ENCODE measurements at regions not wholly inside any gene's neighbourhood (a gene's known extent, or its start where the extent isn't known, plus 50 kb on each side); places are given as distances from the start of the nearest gene placed in this dataset.

DNA sequence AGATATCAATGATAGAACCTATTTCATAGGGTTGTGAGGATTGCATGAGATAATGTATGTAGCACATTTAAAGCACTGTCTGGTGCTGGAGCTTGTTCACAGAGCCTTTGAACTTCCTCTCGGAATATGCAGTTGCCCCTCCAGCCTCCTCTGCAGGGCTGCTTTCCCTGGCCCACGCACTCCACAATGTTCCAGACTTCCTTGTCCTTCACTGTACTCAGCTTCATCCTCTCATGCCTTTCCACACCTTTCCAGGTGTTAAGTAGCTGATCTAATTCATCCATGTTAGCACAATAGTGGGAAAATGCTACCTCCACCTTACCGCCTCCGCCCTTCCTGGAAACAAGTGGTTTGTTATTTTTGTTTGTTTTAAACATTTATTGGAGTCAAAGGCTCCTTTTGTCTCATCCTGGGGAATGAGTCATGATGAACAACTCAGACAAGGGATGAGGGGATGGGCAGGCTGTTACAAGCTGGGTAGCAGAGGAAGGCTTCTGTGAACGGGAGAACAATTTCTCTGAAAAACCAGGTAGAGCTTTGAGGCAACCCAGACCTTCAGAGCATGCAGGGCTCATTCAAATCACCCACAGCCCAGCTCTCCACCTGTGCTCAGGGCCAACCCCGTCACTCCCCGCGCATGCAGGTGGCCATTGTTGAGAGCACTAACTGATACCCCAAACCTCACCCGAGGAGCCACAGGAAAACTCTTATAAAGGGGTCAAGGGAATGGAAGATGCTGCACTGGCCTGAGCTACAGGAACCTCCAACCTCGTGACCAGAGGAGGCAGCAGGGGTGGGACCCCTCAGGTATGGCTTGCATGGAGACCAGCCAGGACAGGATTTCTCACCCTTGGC lies 84.9 kb upstream of the TBL1X start:
- H3K18ac ChIP-seq (ENCODE audit: low read length) = no peak overlapping the region
- H3K4me2 ChIP-seq (ENCODE audit: low read length) = no peak overlapping the region
- H4K5ac ChIP-seq (ENCODE audit: low read length) = no peak overlapping the region
- H3K79me1 ChIP-seq (ENCODE audit: low read length) = no peaks in the 10 kb centered on the region
- H3K4me1 ChIP-seq (ENCODE audit: control insufficient read depth, low read depth, low read length) = no peaks in the 10 kb centered on the region
- no peak overlapping the region for H2AK5ac ChIP-seq (ENCODE audit: low read length)
- no CpG with 5 or more reads among the region's 10 CpGs for WGBS (ENCODE audit: extremely low coverage, insufficient coverage, low lambda C conversion rate)
- H2BK5ac ChIP-seq (ENCODE audit: low read length) = no peak overlapping the region
- DNase-seq = no peak
- no peaks in the 10 kb centered on the region for H3K79me2 ChIP-seq (ENCODE audit: control insufficient read depth, insufficient read depth, low read length)
- no peaks in the 10 kb centered on the region for H3K27me3 ChIP-seq (ENCODE audit: insufficient read depth, low read length, poor library complexity)
- no peak overlapping the region for H2BK15ac ChIP-seq (replicated peaks; ENCODE audit: low read depth)
- H3K23ac ChIP-seq (ENCODE audit: low read length) = no peak overlapping the region
- no peak overlapping the region for H3K27ac ChIP-seq (ENCODE audit: low read depth, low read length)
- no peak overlapping the region for H3K9ac ChIP-seq (ENCODE audit: low read length)
- no peak overlapping the region for H3K4me3 ChIP-seq (ENCODE audit: low read length)
- no peak overlapping the region for H2BK120ac ChIP-seq (ENCODE audit: low read depth, low read length)
- no peak overlapping the region for H3K56ac ChIP-seq (ENCODE audit: low read length)
- no peak overlapping the region for H4K8ac ChIP-seq (ENCODE audit: low read depth, low read length)
- no peak overlapping the region for H3K4ac ChIP-seq (ENCODE audit: low read depth, low read length)
- H3K36me3 ChIP-seq (ENCODE audit: control insufficient read depth, insufficient read depth, low read length) = no peaks in the 10 kb centered on the region

DNA sequence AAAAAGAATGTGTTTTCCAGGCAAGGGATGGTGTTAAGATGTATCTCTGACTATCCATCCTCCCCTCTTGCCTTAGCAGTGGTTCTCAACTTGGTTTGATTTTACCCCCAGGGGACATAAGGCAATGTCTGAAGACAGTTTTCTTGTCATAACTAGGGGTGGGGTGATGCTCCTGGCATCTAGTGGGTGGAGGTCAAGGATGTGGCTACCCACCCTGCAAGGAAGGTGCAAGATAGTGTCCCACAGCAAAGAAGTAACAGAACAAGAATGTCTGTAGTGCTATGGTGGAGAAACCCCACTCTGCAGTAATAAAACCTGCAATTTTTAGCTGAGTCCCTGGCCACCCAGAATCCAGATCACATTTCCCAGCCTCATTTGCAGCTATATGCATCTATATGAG lies 81.2 kb upstream of the TBL1X start:
- Histone ChIP-seq H3K9ac (ENCODE audit: low read length) (no peak overlapping the region), H3K4me3 (ENCODE audit: low read length) (no peak overlapping the region), H2BK5ac (ENCODE audit: low read length) (no peak overlapping the region), H2BK120ac (ENCODE audit: low read depth, low read length) (no peak overlapping the region), H3K79me1 (ENCODE audit: low read length) (no peaks in the 10 kb centered on the region), H3K79me2 (ENCODE audit: control insufficient read depth, insufficient read depth, low read length) (no peaks in the 10 kb centered on the region), H3K18ac (ENCODE audit: low read length) (no peak overlapping the region), H3K23ac (ENCODE audit: low read length) (no peak overlapping the region), H3K56ac (ENCODE audit: low read length) (no peak overlapping the region), H3K36me3 (ENCODE audit: control insufficient read depth, insufficient read depth, low read length) (no peaks in the 10 kb centered on the region), H3K4me1 (ENCODE audit: control insufficient read depth, low read depth, low read length) (no peaks in the 10 kb centered on the region), H2AK5ac (ENCODE audit: low read length) (no peak overlapping the region), H3K27ac (ENCODE audit: low read depth, low read length) (no peak overlapping the region), H4K5ac (ENCODE audit: low read length) (no peak overlapping the region), H3K4me2 (ENCODE audit: low read length) (no peak overlapping the region), H3K27me3 (ENCODE audit: insufficient read depth, low read length, poor library complexity) (no peaks in the 10 kb centered on the region), H4K8ac (ENCODE audit: low read depth, low read length) (no peak overlapping the region), H2BK15ac (replicated peaks; ENCODE audit: low read depth) (no peak overlapping the region), H3K4ac (ENCODE audit: low read depth, low read length) (no peak overlapping the region)
- DNase-seq = no peak

DNA sequence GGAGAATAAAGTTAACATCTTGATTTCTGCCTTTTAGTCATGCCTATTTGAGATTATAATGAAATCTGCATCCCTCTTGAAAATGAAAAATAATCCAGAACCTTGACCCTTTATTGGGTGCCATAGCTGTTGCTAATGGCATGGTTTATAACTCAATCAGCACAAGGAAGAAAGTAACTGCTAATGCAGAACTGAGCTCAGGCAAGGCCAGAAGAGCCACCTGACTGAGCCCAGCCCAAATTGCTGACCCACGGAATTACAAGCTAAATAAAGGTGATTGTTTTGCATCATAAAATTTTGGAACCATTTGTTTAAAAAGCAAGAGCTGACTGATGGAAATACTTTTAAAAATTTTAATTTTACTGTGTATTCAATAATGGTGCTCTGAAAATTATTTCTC lies 76.4 kb upstream of the TBL1X start:
- no peak overlapping the region for H4K8ac ChIP-seq (ENCODE audit: low read depth, low read length)
- H3K4ac ChIP-seq (ENCODE audit: low read depth, low read length) = no peak overlapping the region
- H3K9ac ChIP-seq (ENCODE audit: low read length) = no peak overlapping the region
- H3K4me3 ChIP-seq (ENCODE audit: low read length) = no peak overlapping the region
- H3K36me3 ChIP-seq (ENCODE audit: control insufficient read depth, insufficient read depth, low read length) = no peaks in the 10 kb centered on the region
- H3K27ac ChIP-seq (ENCODE audit: low read depth, low read length) = no peak overlapping the region
- no peak overlapping the region for H4K5ac ChIP-seq (ENCODE audit: low read length)
- H3K4me2 ChIP-seq (ENCODE audit: low read length) = no peak overlapping the region
- no peaks in the 10 kb centered on the region for H3K79me2 ChIP-seq (ENCODE audit: control insufficient read depth, insufficient read depth, low read length)
- H2BK5ac ChIP-seq (ENCODE audit: low read length) = no peak overlapping the region
- H2AK5ac ChIP-seq (ENCODE audit: low read length) = no peak overlapping the region
- H3K56ac ChIP-seq (ENCODE audit: low read length) = no peak overlapping the region
- no peak overlapping the region for H2BK120ac ChIP-seq (ENCODE audit: low read depth, low read length)
- H3K79me1 ChIP-seq (ENCODE audit: low read length) = no peaks in the 10 kb centered on the region
- whole genome bisulfite sequencing (ENCODE audit: extremely low coverage, insufficient coverage, low lambda C conversion rate) = no CpG with 5 or more reads among the region's 1 CpG
- no peak for DNase-seq
- no peaks in the 10 kb centered on the region for H3K4me1 ChIP-seq (ENCODE audit: control insufficient read depth, low read depth, low read length)
- H3K23ac ChIP-seq (ENCODE audit: low read length) = no peak overlapping the region
- no peak overlapping the region for H3K18ac ChIP-seq (ENCODE audit: low read length)
- H2BK15ac ChIP-seq (replicated peaks; ENCODE audit: low read depth) = no peak overlapping the region
- H3K27me3 ChIP-seq (ENCODE audit: insufficient read depth, low read length, poor library complexity) = no peaks in the 10 kb centered on the region

DNA sequence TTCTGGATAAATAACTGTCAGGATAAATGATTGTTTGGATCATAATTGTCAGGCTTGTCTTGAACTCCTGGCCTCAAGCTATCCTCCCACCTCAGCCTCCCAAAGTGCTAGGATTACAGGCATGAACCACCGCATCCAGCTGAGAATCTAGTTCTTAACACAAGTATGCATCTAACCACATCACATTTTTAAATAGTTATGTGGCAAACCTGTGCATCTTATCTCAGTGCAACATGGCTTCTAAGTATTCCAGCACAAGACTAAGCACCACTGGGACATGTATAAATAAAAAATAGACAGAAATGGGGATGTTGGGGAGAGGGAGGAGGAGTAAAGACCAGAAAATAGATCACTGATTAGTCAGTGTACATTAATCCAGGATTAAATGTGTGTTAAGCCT lies 74.7 kb upstream of the TBL1X start:
- Histone ChIP-seq H3K27ac (ENCODE audit: low read depth, low read length) (no peak overlapping the region), H3K79me1 (ENCODE audit: low read length) (no peaks in the 10 kb centered on the region), H3K56ac (ENCODE audit: low read length) (no peak overlapping the region), H4K5ac (ENCODE audit: low read length) (no peak overlapping the region), H2BK5ac (ENCODE audit: low read length) (no peak overlapping the region), H3K79me2 (ENCODE audit: control insufficient read depth, insufficient read depth, low read length) (no peaks in the 10 kb centered on the region), H3K27me3 (ENCODE audit: insufficient read depth, low read length, poor library complexity) (no peaks in the 10 kb centered on the region), H3K36me3 (ENCODE audit: control insufficient read depth, insufficient read depth, low read length) (no peaks in the 10 kb centered on the region), H3K18ac (ENCODE audit: low read length) (no peak overlapping the region), H3K4me2 (ENCODE audit: low read length) (no peak overlapping the region), H3K4ac (ENCODE audit: low read depth, low read length) (no peak overlapping the region), H2BK120ac (ENCODE audit: low read depth, low read length) (no peak overlapping the region), H3K4me1 (ENCODE audit: control insufficient read depth, low read depth, low read length) (no peaks in the 10 kb centered on the region), H2BK15ac (replicated peaks; ENCODE audit: low read depth) (no peak overlapping the region), H3K9ac (ENCODE audit: low read length) (no peak overlapping the region), H3K23ac (ENCODE audit: low read length) (no peak overlapping the region), H4K8ac (ENCODE audit: low read depth, low read length) (no peak overlapping the region), H3K4me3 (ENCODE audit: low read length) (no peak overlapping the region), H2AK5ac (ENCODE audit: low read length) (no peak overlapping the region)
- DNase-seq = no peak
- WGBS (ENCODE audit: extremely low coverage, insufficient coverage, low lambda C conversion rate) = no CpG with 5 or more reads among the region's 1 CpG

DNA sequence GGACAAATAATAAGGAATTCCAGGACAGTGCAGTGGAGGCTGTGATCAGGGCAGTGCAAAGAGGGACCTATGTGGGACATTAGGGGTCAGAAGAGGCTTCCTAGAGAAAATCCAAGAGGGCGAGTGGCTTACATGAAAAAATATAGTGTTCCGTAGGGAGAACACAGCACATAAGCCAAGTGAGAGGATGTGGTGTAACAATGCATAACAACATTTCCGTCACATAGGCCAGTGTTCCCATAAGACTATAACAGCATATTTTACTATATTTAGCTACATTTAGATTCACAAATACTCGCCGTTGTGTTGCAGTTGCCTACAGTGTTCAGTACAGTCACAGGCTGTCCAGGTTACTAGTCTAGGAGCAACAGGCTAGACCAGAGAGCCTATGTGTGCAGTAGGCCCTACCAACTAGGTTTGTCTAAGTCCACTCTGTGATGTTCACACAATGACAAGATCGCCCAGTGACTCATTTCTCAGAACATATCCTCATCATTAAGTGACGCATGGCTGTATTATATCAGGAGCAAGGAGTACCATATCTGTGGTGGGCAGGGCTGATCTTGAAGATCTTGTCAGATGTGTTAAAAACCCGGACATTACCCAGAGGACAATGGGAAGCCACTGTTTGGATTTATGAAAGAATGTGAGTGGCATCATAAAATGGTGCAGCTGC lies 74.0 kb upstream of the TBL1X start:
- Histone ChIP-seq H3K4me3 (ENCODE audit: low read length) (no peak overlapping the region), H3K36me3 (ENCODE audit: control insufficient read depth, insufficient read depth, low read length) (no peaks in the 10 kb centered on the region), H4K5ac (ENCODE audit: low read length) (no peak overlapping the region), H2BK15ac (replicated peaks; ENCODE audit: low read depth) (no peak overlapping the region), H2BK5ac (ENCODE audit: low read length) (no peak overlapping the region), H3K79me1 (ENCODE audit: low read length) (no peaks in the 10 kb centered on the region), H3K23ac (ENCODE audit: low read length) (no peak overlapping the region), H2BK120ac (ENCODE audit: low read depth, low read length) (no peak overlapping the region), H3K27me3 (ENCODE audit: insufficient read depth, low read length, poor library complexity) (no peaks in the 10 kb centered on the region), H3K4me2 (ENCODE audit: low read length) (no peak overlapping the region), H3K9ac (ENCODE audit: low read length) (no peak overlapping the region), H2AK5ac (ENCODE audit: low read length) (no peak overlapping the region), H3K18ac (ENCODE audit: low read length) (no peak overlapping the region), H3K27ac (ENCODE audit: low read depth, low read length) (no peak overlapping the region), H3K79me2 (ENCODE audit: control insufficient read depth, insufficient read depth, low read length) (no peaks in the 10 kb centered on the region), H3K4ac (ENCODE audit: low read depth, low read length) (no peak overlapping the region), H3K56ac (ENCODE audit: low read length) (no peak overlapping the region), H3K4me1 (ENCODE audit: control insufficient read depth, low read depth, low read length) (no peaks in the 10 kb centered on the region), H4K8ac (ENCODE audit: low read depth, low read length) (no peak overlapping the region)
- whole genome bisulfite sequencing (ENCODE audit: extremely low coverage, insufficient coverage, low lambda C conversion rate) = no CpG with 5 or more reads among the region's 8 CpGs
- DNase-seq = no peak

All from mesendoderm (in vitro differentiated cells).